Esophagus squamous epithelium (tissue), 5 donors: ENCODE measurements at regions not wholly inside any gene's neighbourhood (a gene's known extent, or its start where the extent isn't known, plus 50 kb on each side); places are given as distances from the start of the nearest gene placed in this dataset.
"Not testable (repeated sequence)": the region's sequence is repeated elsewhere in the genome, so short reads cannot be mapped to it uniquely, and the experiment has no call there.

ENCODE experiments used
- DNase-seq: peaks from one replicate; lab custom pipeline; 2025; lab: John Stamatoyannopoulos, UW
- H3K27ac ChIP-seq, 4 donors: fragments of 200-600 bp; sonication (generic); one replicate each; pipeline ENCODE4 v1.5.1; 2016 to 2019; ENCODE audit warnings: mild to moderate bottlenecking in 1 of 4
- H3K27me3 ChIP-seq, 4 donors: fragments of 200-600 bp; sonication (generic); 1 replicate in 3 of 4; 2 replicates in 1 of 4; pipeline versions ENCODE4 v1.5.1 to v1.6.0; 2017 to 2021; ENCODE audit warnings: antibody characterized with exemption in 1 of 4
- H3K36me3 ChIP-seq, 3 donors: fragments of 200-600 bp; sonication (generic); one replicate each; pipeline ENCODE4 v1.5.1; 2016 to 2019
- H3K4me1 ChIP-seq, 3 donors: fragments of 200-600 bp; sonication (generic); one replicate each; pipeline ENCODE4 v1.5.1; 2017 to 2019
- H3K4me3 ChIP-seq, 4 donors: fragments of 200-600 bp; sonication (generic); 1 replicate in 3 of 4; 2 replicates in 1 of 4; pipeline ENCODE4 v1.5.1; 2016 to 2019; ENCODE audit warnings: mild to moderate bottlenecking in 2 of 4, moderate library complexity in 1 of 4
- H3K9me3 ChIP-seq, 3 donors: fragments of 200-600 bp; sonication (generic); one replicate each; pipeline ENCODE4 v1.5.1; 2016 to 2019
- CTCF ChIP-seq, 6 experiments: fragments of 450-650 bp in 4 of 6; fragments of 200-600 bp in 2 of 6; sonication (generic) in 2 of 6; IDR thresholded peaks; one replicate each; pipeline ENCODE4 v1.5.1; 2016 to 2019; ENCODE audit warnings: antibody characterized with exemption in 6 of 6, mild to moderate bottlenecking in 4 of 6, moderate library complexity in 4 of 6
- POLR2A ChIP-seq, 4 donors: fragments of 450-650 bp; IDR thresholded peaks; one replicate each; pipeline ENCODE4 v1.6.1; 2017; ENCODE audit warnings: antibody characterized with exemption in 4 of 4, mild to moderate bottlenecking in 4 of 4, moderate library complexity in 3 of 4
- WGBS, 2 donors: methylation state at CpG; one replicate each; pipeline ENCODE4 v1.1.5; 2018; 5-methylcytosine and 5-hydroxymethylcytosine counted together
- intact Hi-C: fragments of 100-400 bp; cut with DNase I; formaldehyde crosslinking; loops from one replicate; pipeline ENCODE4 v1.15.0; 2022
- donor health status: DM: yes; HTN: yes; CAD: no.

- TF ChIP-seq POLR2A (IDR thresholded peaks at IDR 0.05) (no peak), CTCF (IDR thresholded peaks at IDR 0.05) (no peak)
- DNase-seq: no peak
- Histone ChIP-seq H3K27ac (no peak overlapping the region), H3K9me3 (no peaks in the 10 kb centered on the region), H3K27me3 (no peaks in the 10 kb centered on the region), H3K4me1 (no peaks in the 10 kb centered on the region), H3K4me3 (no peak overlapping the region), H3K36me3 (no peaks in the 10 kb centered on the region)
- intact Hi-C loops: no loop called here
- WGBS, 2 donors: 53 to 58% methylated on average over 3 of the region's 3 CpGs
These were observed 131.3 kb downstream of the MACIR start for GRCh38 chr5:103389846-103390245.

DNA sequence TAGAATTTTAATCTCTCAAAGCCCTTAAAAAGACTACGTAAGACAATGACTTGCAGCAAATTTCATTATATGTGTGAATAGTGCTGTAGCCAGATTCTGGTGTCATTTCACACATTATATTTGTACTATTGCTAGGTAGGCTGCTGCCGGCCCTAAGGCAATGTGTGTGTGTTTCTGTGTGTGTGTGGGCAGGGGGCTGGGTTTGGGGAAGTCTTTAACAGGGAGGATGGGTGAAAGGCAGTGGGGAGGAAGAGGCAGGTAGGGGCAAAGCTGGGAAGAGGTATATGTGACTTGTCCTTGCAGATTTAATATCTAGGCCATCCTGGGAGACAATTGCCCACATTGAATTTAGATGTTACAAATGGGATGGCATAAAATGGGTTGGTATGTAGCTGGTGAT, 130.8 kb downstream of the MACIR start:
- WGBS, 2 donors: 67 to 83% methylated on average over 2 of the region's 2 CpGs
- no peaks in the 10 kb centered on the region for H3K36me3 ChIP-seq

GRCh38 chr5:103385722-103386121, 127.2 kb downstream of the MACIR start:
- no peaks in the 10 kb centered on the region for H3K9me3 ChIP-seq
- H3K4me3 ChIP-seq: no peak overlapping the region
- intact Hi-C loops: no loop called here
- no peaks in the 10 kb centered on the region for H3K4me1 ChIP-seq
- no peak for DNase-seq
- H3K36me3 ChIP-seq: no peaks in the 10 kb centered on the region
- TF ChIP-seq POLR2A (IDR thresholded peaks at IDR 0.05) (no peak), CTCF (IDR thresholded peaks at IDR 0.05) (no peak)
- H3K27ac ChIP-seq: no peak overlapping the region
- H3K27me3 ChIP-seq: no peaks in the 10 kb centered on the region

More for the DNA sequence above, 130.8 kb downstream of the MACIR start:
- TF ChIP-seq POLR2A (IDR thresholded peaks at IDR 0.05): no peak
- TF ChIP-seq CTCF (IDR thresholded peaks at IDR 0.05): no peak
- H3K4me3 ChIP-seq: no peak overlapping the region
- intact Hi-C loops: no loop called here
- DNase-seq: no peak
- H3K9me3 ChIP-seq: no peaks in the 10 kb centered on the region
- no peaks in the 10 kb centered on the region for H3K27me3 ChIP-seq
- H3K4me1 ChIP-seq: no peaks in the 10 kb centered on the region
- H3K27ac ChIP-seq: no peak overlapping the region

DNA sequence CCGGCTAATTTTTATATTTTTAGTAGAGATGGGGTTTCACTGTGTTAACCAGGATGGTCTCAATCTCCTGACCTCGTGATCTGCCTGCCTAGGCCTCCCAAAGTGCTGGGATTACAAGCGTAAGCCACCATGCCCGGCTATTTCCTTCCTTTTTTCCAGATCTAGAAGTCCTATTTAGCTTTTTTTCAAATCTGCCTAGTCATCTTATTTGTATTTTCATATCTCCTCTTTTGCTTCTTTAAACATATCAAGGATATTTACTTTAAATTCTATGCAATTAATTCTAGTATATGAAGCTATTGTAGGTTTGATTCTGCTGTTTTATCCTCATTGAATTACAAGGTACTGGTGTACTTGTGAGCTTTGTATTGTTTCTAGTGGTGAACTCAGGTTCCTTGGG, 119.1 kb downstream of the MACIR start:
- H3K27me3 ChIP-seq, intact Hi-C loops: not testable (repeated sequence)
- 69 to 70% methylated on average over 4 of the region's 4 CpGs for WGBS, 2 donors

DNA sequence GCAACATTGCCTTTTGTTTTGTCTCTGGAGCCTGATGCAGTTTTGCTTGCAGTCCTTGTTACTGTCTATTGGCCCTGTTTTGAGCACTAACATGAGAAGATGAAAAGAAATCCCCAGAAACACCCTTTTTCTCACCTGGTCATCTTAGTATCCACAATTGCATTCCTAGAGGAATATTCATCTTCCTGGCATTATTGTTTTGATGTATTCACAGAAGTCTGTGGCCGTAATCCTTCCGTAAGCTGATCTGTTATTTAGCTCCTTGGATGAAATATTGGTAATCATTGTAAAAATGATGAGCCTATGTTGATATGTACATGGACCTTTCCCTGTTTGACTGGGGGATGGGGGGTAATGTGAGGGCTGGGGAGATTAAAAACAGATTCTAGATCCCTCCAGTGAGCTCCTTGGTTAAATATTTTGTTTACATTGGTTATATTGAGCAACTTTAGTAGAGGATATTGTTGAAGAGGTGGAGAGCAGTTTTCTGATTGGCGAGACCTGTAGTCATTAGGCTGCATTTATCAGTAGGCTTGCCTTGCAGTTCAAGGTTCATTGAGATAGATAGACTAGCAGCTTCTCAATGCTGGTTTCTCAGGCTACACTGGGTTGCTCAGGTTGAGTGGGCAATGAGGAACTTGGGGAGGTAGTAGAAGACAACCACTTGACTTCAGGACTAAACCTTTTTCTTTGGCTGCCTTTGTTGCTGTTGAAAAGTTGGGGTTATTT, 117.5 kb downstream of the MACIR start:
- no peaks in the 10 kb centered on the region for H3K4me1 ChIP-seq
- H3K27ac ChIP-seq: no peak overlapping the region
- H3K27me3 ChIP-seq: no peaks in the 10 kb centered on the region
- H3K36me3 ChIP-seq: no peaks in the 10 kb centered on the region
- intact Hi-C loops: no loop called here
- no peak for DNase-seq
- H3K4me3 ChIP-seq: no peak overlapping the region
- 77 to 86% methylated on average over 3 of the region's 3 CpGs for WGBS, 2 donors
- H3K9me3 ChIP-seq: no peaks in the 10 kb centered on the region
- no peak for TF ChIP-seq POLR2A (IDR thresholded peaks at IDR 0.05)
- no peak for TF ChIP-seq CTCF (IDR thresholded peaks at IDR 0.05)

More for the DNA sequence above, 119.1 kb downstream of the MACIR start:
- H3K4me1 ChIP-seq, H3K9me3 ChIP-seq, H3K36me3 ChIP-seq, H3K27ac ChIP-seq, DNase-seq, H3K4me3 ChIP-seq: not testable (repeated sequence)

DNA sequence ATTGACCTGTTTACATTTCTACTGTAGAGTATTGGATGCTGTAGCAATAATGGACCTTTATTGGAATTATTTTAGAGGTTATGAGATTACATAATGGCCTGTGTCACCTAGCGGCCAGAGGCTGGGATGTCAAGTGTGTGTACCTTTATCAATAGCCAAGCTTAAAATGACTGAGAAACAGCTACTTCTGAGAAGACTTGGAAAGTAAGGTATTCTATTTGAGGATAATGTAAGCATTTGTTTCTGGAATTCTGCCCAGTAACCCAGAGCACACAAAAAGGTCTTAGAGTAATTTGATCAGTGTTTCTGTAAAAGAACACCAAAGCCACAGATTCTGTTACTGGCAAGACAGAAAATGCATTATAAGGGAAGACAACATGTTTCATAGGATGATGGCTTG, 116.8 kb downstream of the MACIR start:
- DNase-seq: no peak
- no peak overlapping the region for H3K27ac ChIP-seq
- no peaks in the 10 kb centered on the region for H3K4me1 ChIP-seq
- intact Hi-C loops: no loop called here
- no peaks in the 10 kb centered on the region for H3K9me3 ChIP-seq
- TF ChIP-seq CTCF (IDR thresholded peaks at IDR 0.05) (no peak), POLR2A (IDR thresholded peaks at IDR 0.05) (no peak)
- H3K4me3 ChIP-seq: no peak overlapping the region
- no peaks in the 10 kb centered on the region for H3K27me3 ChIP-seq
- no peaks in the 10 kb centered on the region for H3K36me3 ChIP-seq
- 25 to 50% methylated on average over 1 of the region's 1 CpG for WGBS, 2 donors
